ENCODE measurements at regions not wholly inside any gene's neighbourhood (a gene's known extent, or its start where the extent isn't known, plus 50 kb on each side); places are given as distances from the start of the nearest gene placed in this dataset.
A peak's percentile ranks its signal among the peaks of the same experiment; 100 is the strongest.

- Histone ChIP-seq H3K4me2 (ENCODE audit: insufficient read depth, low read length, poor library complexity, severe bottlenecking) (no peak overlapping the region), H3K4me1 (ENCODE audit: control insufficient read depth in 2 of 2, insufficient read depth in 1 of 2, low read depth in 1 of 2, low read length in 2 of 2) (no peaks in the 10 kb centered on the region), H3K27me3 (ENCODE audit: control insufficient read depth in 3 of 3, insufficient read depth in 3 of 3, low read depth in 1 of 3, low read length in 3 of 3) (no peaks in the 10 kb centered on the region), H3K23ac (ENCODE audit: low read depth, low read length, poor library complexity) (no peak overlapping the region), H2BK120ac (ENCODE audit: low read depth, low read length) (no peak overlapping the region), H3K4me3 (ENCODE audit: low read length in 2 of 2) (no peak overlapping the region), H3K9ac (ENCODE audit: low read depth, low read length, poor library complexity) (no peak overlapping the region), H2BK12ac (ENCODE audit: low read length) (no peak overlapping the region), H3K14ac (ENCODE audit: low read length) (no peak overlapping the region), H2BK5ac (ENCODE audit: low read length) (no peak overlapping the region), H3K79me1 (ENCODE audit: low read depth, low read length) (no peaks in the 10 kb centered on the region), H4K8ac (ENCODE audit: low read depth, low read length) (no peak overlapping the region), H4K91ac (ENCODE audit: low read depth, low read length, poor library complexity) (no peak overlapping the region), H3K9me3 (replicated peaks in 1 of 2; ENCODE audit: control insufficient read depth in 2 of 2, insufficient read depth in 1 of 2, low read depth in 1 of 2, low read length in 2 of 2) (peaks cover 0 to 3% of the 10 kb centered on the region in 2 donors), H2AK5ac (ENCODE audit: low read depth, low read length) (no peak overlapping the region), H3K36me3 (replicated peaks in 1 of 2; ENCODE audit: control insufficient read depth in 2 of 2, insufficient read depth in 2 of 2, low read length in 2 of 2) (no peaks in the 10 kb centered on the region), H3K27ac (replicated peaks; ENCODE audit: low read length) (no peak overlapping the region), H2AFZ (ENCODE audit: low read length) (no peak overlapping the region), H2BK15ac (ENCODE audit: low read length) (no peak overlapping the region), H3K4ac (ENCODE audit: low read length) (no peak overlapping the region), H3K18ac (ENCODE audit: low read length) (no peak overlapping the region)
- no peak for DNase-seq (ENCODE audit: low spot score)
- no CpG with 5 or more reads among the region's 2 CpGs for WGBS, 2 donors (ENCODE audit: extremely low coverage in 2 of 2, insufficient read length in 2 of 2, insufficient replicate concordance in 1 of 2)
These were observed 501.2 kb upstream of the LINC00305 start for GRCh38 chr18:64650068-64650467.

GRCh38 chr18:64645753-64646152 lies 496.9 kb upstream of the LINC00305 start:
- Histone ChIP-seq H2BK120ac (ENCODE audit: low read depth, low read length) (no peak overlapping the region), H2BK15ac (ENCODE audit: low read length) (no peak overlapping the region), H4K91ac (ENCODE audit: low read depth, low read length, poor library complexity) (no peak overlapping the region), H2BK12ac (ENCODE audit: low read length) (no peak overlapping the region), H3K23ac (ENCODE audit: low read depth, low read length, poor library complexity) (no peak overlapping the region), H3K79me1 (ENCODE audit: low read depth, low read length) (no peaks in the 10 kb centered on the region), H3K36me3 (replicated peaks in 1 of 2; ENCODE audit: control insufficient read depth in 2 of 2, insufficient read depth in 2 of 2, low read length in 2 of 2) (no peaks in the 10 kb centered on the region), H3K27me3 (ENCODE audit: control insufficient read depth in 3 of 3, insufficient read depth in 3 of 3, low read depth in 1 of 3, low read length in 3 of 3) (no peaks in the 10 kb centered on the region), H2AFZ (ENCODE audit: low read length) (no peak overlapping the region), H3K9me3 (replicated peaks in 1 of 2; ENCODE audit: control insufficient read depth in 2 of 2, insufficient read depth in 1 of 2, low read depth in 1 of 2, low read length in 2 of 2) (peaks cover 0 to 3% of the 10 kb centered on the region in 2 donors), H3K27ac (replicated peaks; ENCODE audit: low read length) (no peak overlapping the region), H3K14ac (ENCODE audit: low read length) (no peak overlapping the region), H3K4ac (ENCODE audit: low read length) (no peak overlapping the region), H3K4me2 (ENCODE audit: insufficient read depth, low read length, poor library complexity, severe bottlenecking) (no peak overlapping the region), H2AK5ac (ENCODE audit: low read depth, low read length) (no peak overlapping the region), H2BK5ac (ENCODE audit: low read length) (no peak overlapping the region), H3K18ac (ENCODE audit: low read length) (no peak overlapping the region), H3K4me3 (ENCODE audit: low read length in 2 of 2) (peak overlapping the region in 1 of 2 donors; percentile 64), H3K4me1 (ENCODE audit: control insufficient read depth in 2 of 2, insufficient read depth in 1 of 2, low read depth in 1 of 2, low read length in 2 of 2) (no peaks in the 10 kb centered on the region), H3K9ac (ENCODE audit: low read depth, low read length, poor library complexity) (no peak overlapping the region), H4K8ac (ENCODE audit: low read depth, low read length) (no peak overlapping the region)
- WGBS, 2 donors (ENCODE audit: extremely low coverage in 2 of 2, insufficient read length in 2 of 2, insufficient replicate concordance in 1 of 2): no CpG with 5 or more reads among the region's 5 CpGs
- DNase-seq (ENCODE audit: low spot score): no peak

- Histone ChIP-seq H2BK15ac (ENCODE audit: low read length) (no peak overlapping the region), H2BK120ac (ENCODE audit: low read depth, low read length) (no peak overlapping the region), H2BK5ac (ENCODE audit: low read length) (no peak overlapping the region), H3K14ac (ENCODE audit: low read length) (no peak overlapping the region), H2AFZ (ENCODE audit: low read length) (no peak overlapping the region), H3K9ac (ENCODE audit: low read depth, low read length, poor library complexity) (no peak overlapping the region), H3K4me2 (ENCODE audit: insufficient read depth, low read length, poor library complexity, severe bottlenecking) (no peak overlapping the region), H3K27me3 (ENCODE audit: control insufficient read depth in 3 of 3, insufficient read depth in 3 of 3, low read depth in 1 of 3, low read length in 3 of 3) (no peaks in the 10 kb centered on the region), H3K4ac (ENCODE audit: low read length) (no peak overlapping the region), H3K4me3 (ENCODE audit: low read length in 2 of 2) (no peak overlapping the region), H2AK5ac (ENCODE audit: low read depth, low read length) (no peak overlapping the region), H2BK12ac (ENCODE audit: low read length) (no peak overlapping the region), H3K27ac (replicated peaks; ENCODE audit: low read length) (no peak overlapping the region), H3K79me1 (ENCODE audit: low read depth, low read length) (no peaks in the 10 kb centered on the region), H4K8ac (ENCODE audit: low read depth, low read length) (no peak overlapping the region), H3K36me3 (replicated peaks in 1 of 2; ENCODE audit: control insufficient read depth in 2 of 2, insufficient read depth in 2 of 2, low read length in 2 of 2) (no peaks in the 10 kb centered on the region), H3K4me1 (ENCODE audit: control insufficient read depth in 2 of 2, insufficient read depth in 1 of 2, low read depth in 1 of 2, low read length in 2 of 2) (no peaks in the 10 kb centered on the region), H3K23ac (ENCODE audit: low read depth, low read length, poor library complexity) (no peak overlapping the region), H4K91ac (ENCODE audit: low read depth, low read length, poor library complexity) (no peak overlapping the region), H3K18ac (ENCODE audit: low read length) (no peak overlapping the region), H3K9me3 (replicated peaks in 1 of 2; ENCODE audit: control insufficient read depth in 2 of 2, insufficient read depth in 1 of 2, low read depth in 1 of 2, low read length in 2 of 2) (no peaks in the 10 kb centered on the region)
- no peak for DNase-seq (ENCODE audit: low spot score)
- WGBS, 2 donors (ENCODE audit: extremely low coverage in 2 of 2, insufficient read length in 2 of 2, insufficient replicate concordance in 1 of 2): no CpG with 5 or more reads among the region's 1 CpG
These were observed 490.6 kb upstream of the LINC00305 start for GRCh38 chr18:64639536-64639935.

GRCh38 chr18:64620971-64621560 lies 472.2 kb upstream of the LINC00305 start:
- Histone ChIP-seq H3K18ac (ENCODE audit: low read length) (no peak overlapping the region), H2BK15ac (ENCODE audit: low read length) (no peak overlapping the region), H3K9me3 (replicated peaks in 1 of 2; ENCODE audit: control insufficient read depth in 2 of 2, insufficient read depth in 1 of 2, low read depth in 1 of 2, low read length in 2 of 2) (no peaks in the 10 kb centered on the region), H3K27ac (replicated peaks; ENCODE audit: low read length) (no peak overlapping the region), H3K14ac (ENCODE audit: low read length) (no peak overlapping the region), H2BK5ac (ENCODE audit: low read length) (no peak overlapping the region), H3K23ac (ENCODE audit: low read depth, low read length, poor library complexity) (no peak overlapping the region), H2AFZ (ENCODE audit: low read length) (no peak overlapping the region), H3K27me3 (ENCODE audit: control insufficient read depth in 3 of 3, insufficient read depth in 3 of 3, low read depth in 1 of 3, low read length in 3 of 3) (no peaks in the 10 kb centered on the region), H3K36me3 (replicated peaks in 1 of 2; ENCODE audit: control insufficient read depth in 2 of 2, insufficient read depth in 2 of 2, low read length in 2 of 2) (no peaks in the 10 kb centered on the region), H3K4me3 (ENCODE audit: low read length in 2 of 2) (no peak overlapping the region), H2AK5ac (ENCODE audit: low read depth, low read length) (no peak overlapping the region), H4K91ac (ENCODE audit: low read depth, low read length, poor library complexity) (no peak overlapping the region), H3K4ac (ENCODE audit: low read length) (no peak overlapping the region), H4K8ac (ENCODE audit: low read depth, low read length) (no peak overlapping the region), H3K4me2 (ENCODE audit: insufficient read depth, low read length, poor library complexity, severe bottlenecking) (no peak overlapping the region), H3K79me1 (ENCODE audit: low read depth, low read length) (no peaks in the 10 kb centered on the region), H2BK12ac (ENCODE audit: low read length) (no peak overlapping the region), H3K4me1 (ENCODE audit: control insufficient read depth in 2 of 2, insufficient read depth in 1 of 2, low read depth in 1 of 2, low read length in 2 of 2) (no peaks in the 10 kb centered on the region), H3K9ac (ENCODE audit: low read depth, low read length, poor library complexity) (no peak overlapping the region), H2BK120ac (ENCODE audit: low read depth, low read length) (no peak overlapping the region)
- no CpG with 5 or more reads among the region's 3 CpGs for WGBS, 2 donors (ENCODE audit: extremely low coverage in 2 of 2, insufficient read length in 2 of 2, insufficient replicate concordance in 1 of 2)
- no peak for DNase-seq (ENCODE audit: low spot score)
